ENCODE measurements at regions not wholly inside any gene's neighbourhood (a gene's known extent, or its start where the extent isn't known, plus 50 kb on each side); places are given as distances from the start of the nearest gene placed in this dataset.
"Not testable (repeated sequence)": the region's sequence is repeated elsewhere in the genome, so short reads cannot be mapped to it uniquely, and the experiment has no call there.

- DNase-seq = no peak
- in situ Hi-C loops (cut with MboI; ENCODE audit: low pct_unique_long_range_greater_than_20kb, low sequenced_read_pairs) = no loop called here
These were observed 252.5 kb upstream of the VWC2 start for GRCh38 chr7:49520951-49521350.

GRCh38 chr7:49522111-49522510, 251.3 kb upstream of the VWC2 start:
- DNase-seq = no peak
- in situ Hi-C loops (cut with MboI; ENCODE audit: low pct_unique_long_range_greater_than_20kb, low sequenced_read_pairs) = no loop called here

- in situ Hi-C loops (cut with MboI; ENCODE audit: low pct_unique_long_range_greater_than_20kb, low sequenced_read_pairs) = no loop called here
- DNase-seq = no peak
These were observed 249.6 kb upstream of the VWC2 start for GRCh38 chr7:49523870-49524269.

GRCh38 chr7:49527182-49527581, 246.3 kb upstream of the VWC2 start:
- in situ Hi-C loops (cut with MboI; ENCODE audit: low pct_unique_long_range_greater_than_20kb, low sequenced_read_pairs) = no loop called here
- no peak for DNase-seq

- in situ Hi-C loops (cut with MboI; ENCODE audit: low pct_unique_long_range_greater_than_20kb, low sequenced_read_pairs) = no loop called here
- no peak for DNase-seq
These were observed 243.0 kb upstream of the VWC2 start for GRCh38 chr7:49530481-49530880.

- DNase-seq = no peak
- in situ Hi-C loops (cut with MboI; ENCODE audit: low pct_unique_long_range_greater_than_20kb, low sequenced_read_pairs) = no loop called here
These were observed 209.6 kb upstream of the VWC2 start for GRCh38 chr7:49563693-49564378.

GRCh38 chr7:49564379-49564714, 209.1 kb upstream of the VWC2 start:
- DNase-seq = no peak
- in situ Hi-C loops (cut with MboI; ENCODE audit: low pct_unique_long_range_greater_than_20kb, low sequenced_read_pairs) = no loop called here

GRCh38 chr7:49577576-49577975, 195.9 kb upstream of the VWC2 start:
- in situ Hi-C loops (cut with MboI; ENCODE audit: low pct_unique_long_range_greater_than_20kb, low sequenced_read_pairs) = no loop called here
- DNase-seq = no peak

- in situ Hi-C loops (cut with MboI; ENCODE audit: low pct_unique_long_range_greater_than_20kb, low sequenced_read_pairs) = no loop called here
- no peak for DNase-seq
These were observed 194.0 kb upstream of the VWC2 start for GRCh38 chr7:49579408-49579807.

- DNase-seq = no peak
- in situ Hi-C loops (cut with MboI; ENCODE audit: low pct_unique_long_range_greater_than_20kb, low sequenced_read_pairs) = no loop called here
These were observed 193.4 kb upstream of the VWC2 start for GRCh38 chr7:49580000-49580399.

- in situ Hi-C loops (cut with MboI; ENCODE audit: low pct_unique_long_range_greater_than_20kb, low sequenced_read_pairs) = no loop called here
These were observed 192.7 kb upstream of the VWC2 start for GRCh38 chr7:49580761-49581160.

GRCh38 chr7:49583440-49583839, 190.0 kb upstream of the VWC2 start:
- in situ Hi-C loops (cut with MboI; ENCODE audit: low pct_unique_long_range_greater_than_20kb, low sequenced_read_pairs) = no loop called here
- DNase-seq = no peak

More at GRCh38 chr7:49580761-49581160, 192.7 kb upstream of the VWC2 start:
- no peak for DNase-seq

GRCh38 chr7:49596701-49597491, 176.5 kb upstream of the VWC2 start:
- in situ Hi-C loops (cut with MboI; ENCODE audit: low pct_unique_long_range_greater_than_20kb, low sequenced_read_pairs) = no loop called here
- DNase-seq = no peak

- in situ Hi-C loops (cut with MboI; ENCODE audit: low pct_unique_long_range_greater_than_20kb, low sequenced_read_pairs) = no loop called here
- no peak for DNase-seq
These were observed 175.6 kb upstream of the VWC2 start for GRCh38 chr7:49597805-49598204.

GRCh38 chr7:49611951-49612350, 161.5 kb upstream of the VWC2 start:
- DNase-seq = no peak
- in situ Hi-C loops (cut with MboI; ENCODE audit: low pct_unique_long_range_greater_than_20kb, low sequenced_read_pairs) = no loop called here

GRCh38 chr7:49613759-49614158, 159.7 kb upstream of the VWC2 start:
- no peak for DNase-seq
- in situ Hi-C loops (cut with MboI; ENCODE audit: low pct_unique_long_range_greater_than_20kb, low sequenced_read_pairs) = no loop called here

GRCh38 chr7:49614974-49615373, 158.5 kb upstream of the VWC2 start:
- DNase-seq; in situ Hi-C loops (cut with MboI; ENCODE audit: low pct_unique_long_range_greater_than_20kb, low sequenced_read_pairs): not testable (repeated sequence)

GRCh38 chr7:49618028-49618427, 155.4 kb upstream of the VWC2 start:
- DNase-seq = no peak
- in situ Hi-C loops (cut with MboI; ENCODE audit: low pct_unique_long_range_greater_than_20kb, low sequenced_read_pairs) = no loop called here

- in situ Hi-C loops (cut with MboI; ENCODE audit: low pct_unique_long_range_greater_than_20kb, low sequenced_read_pairs) = no loop called here
- DNase-seq = no peak
These were observed 149.5 kb upstream of the VWC2 start for GRCh38 chr7:49623943-49624342.

- in situ Hi-C loops (cut with MboI; ENCODE audit: low pct_unique_long_range_greater_than_20kb, low sequenced_read_pairs) = no loop called here
- DNase-seq = no peak
These were observed 148.8 kb upstream of the VWC2 start for GRCh38 chr7:49624611-49625010.

GRCh38 chr7:49630513-49630912, 142.9 kb upstream of the VWC2 start:
- no peak for DNase-seq
- in situ Hi-C loops (cut with MboI; ENCODE audit: low pct_unique_long_range_greater_than_20kb, low sequenced_read_pairs) = no loop called here
